ENCODE measurements at regions not wholly inside any gene's neighbourhood (a gene's known extent, or its start where the extent isn't known, plus 50 kb on each side); places are given as distances from the start of the nearest gene placed in this dataset.

- TF ChIP-seq CTCF (IDR thresholded peaks at IDR 0.05; ENCODE audit: insufficient read depth, low read depth, low read length) (no peak), EZH2 (IDR thresholded peaks at IDR 0.05; ENCODE audit: insufficient read depth, low read length) (no peak)
These were observed 631.0 kb upstream of the ANKRD30A start for GRCh38 chr10:36494371-36494770.

Data from astrocyte (in vitro differentiated cells and primary cell).